Panc1 (cell line): ENCODE measurements at regions not wholly inside any gene's neighbourhood (a gene's known extent, or its start where the extent isn't known, plus 50 kb on each side); places are given as distances from the start of the nearest gene placed in this dataset.

Experiments
- POLR2AphosphoS5 ChIP-seq: IDR thresholded peaks from 2 replicates; pipeline ENCODE4 v1.6.1; 2012; ENCODE audit warnings: mild to moderate bottlenecking, low read depth, low read length, moderate library complexity
- SIN3A ChIP-seq: IDR thresholded peaks from 2 replicates; pipeline ENCODE4 v1.6.1; 2012; ENCODE audit warnings: low read depth, mild to moderate bottlenecking, low read length, moderate library complexity, borderline replicate concordance; ENCODE audit not compliant: insufficient read depth
- TF ChIP-seq, protein P1 (sequence below): fragments of 450-650 bp; IDR thresholded peaks from 2 replicates; pipeline ENCODE4 v1.5.1; 2017; ENCODE audit warnings: mild to moderate bottlenecking
- TF ChIP-seq, protein P2 (sequence below), 2 experiments: IDR thresholded peaks; 2 replicates each; pipeline ENCODE4 v1.6.1; 2011 to 2012; ENCODE audit warnings: low read depth in 2 of 2, control low read depth in 1 of 2, low read length in 1 of 2, mild to moderate bottlenecking in 1 of 2, moderate library complexity in 1 of 2; ENCODE audit not compliant: insufficient read depth in 1 of 2

DNA sequence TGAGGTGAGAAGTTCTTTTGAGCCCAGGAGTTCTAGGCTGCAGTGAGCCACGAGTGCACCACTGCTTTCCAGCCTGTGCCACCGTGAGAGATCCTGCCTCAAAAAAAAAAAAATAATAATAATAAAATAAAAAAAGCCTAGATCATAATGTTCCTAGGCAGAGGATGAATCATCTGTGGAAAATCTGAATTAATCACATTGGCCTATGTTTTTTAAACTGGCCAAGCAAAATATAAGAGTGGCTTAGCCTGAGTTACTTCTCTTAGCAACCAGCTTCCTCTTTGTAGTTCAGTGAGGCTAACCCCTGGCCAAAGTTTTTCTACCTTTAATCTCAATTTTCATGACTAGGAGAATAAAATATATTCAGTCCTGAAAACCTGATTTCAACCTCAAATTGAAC, 614.6 kb downstream of the PPP4R3C start:
- TF ChIP-seq, protein P1, sequence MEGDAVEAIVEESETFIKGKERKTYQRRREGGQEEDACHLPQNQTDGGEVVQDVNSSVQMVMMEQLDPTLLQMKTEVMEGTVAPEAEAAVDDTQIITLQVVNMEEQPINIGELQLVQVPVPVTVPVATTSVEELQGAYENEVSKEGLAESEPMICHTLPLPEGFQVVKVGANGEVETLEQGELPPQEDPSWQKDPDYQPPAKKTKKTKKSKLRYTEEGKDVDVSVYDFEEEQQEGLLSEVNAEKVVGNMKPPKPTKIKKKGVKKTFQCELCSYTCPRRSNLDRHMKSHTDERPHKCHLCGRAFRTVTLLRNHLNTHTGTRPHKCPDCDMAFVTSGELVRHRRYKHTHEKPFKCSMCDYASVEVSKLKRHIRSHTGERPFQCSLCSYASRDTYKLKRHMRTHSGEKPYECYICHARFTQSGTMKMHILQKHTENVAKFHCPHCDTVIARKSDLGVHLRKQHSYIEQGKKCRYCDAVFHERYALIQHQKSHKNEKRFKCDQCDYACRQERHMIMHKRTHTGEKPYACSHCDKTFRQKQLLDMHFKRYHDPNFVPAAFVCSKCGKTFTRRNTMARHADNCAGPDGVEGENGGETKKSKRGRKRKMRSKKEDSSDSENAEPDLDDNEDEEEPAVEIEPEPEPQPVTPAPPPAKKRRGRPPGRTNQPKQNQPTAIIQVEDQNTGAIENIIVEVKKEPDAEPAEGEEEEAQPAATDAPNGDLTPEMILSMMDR: no peak
- TF ChIP-seq POLR2AphosphoS5 (no peak), SIN3A (no peak)
- TF ChIP-seq, protein P2, sequence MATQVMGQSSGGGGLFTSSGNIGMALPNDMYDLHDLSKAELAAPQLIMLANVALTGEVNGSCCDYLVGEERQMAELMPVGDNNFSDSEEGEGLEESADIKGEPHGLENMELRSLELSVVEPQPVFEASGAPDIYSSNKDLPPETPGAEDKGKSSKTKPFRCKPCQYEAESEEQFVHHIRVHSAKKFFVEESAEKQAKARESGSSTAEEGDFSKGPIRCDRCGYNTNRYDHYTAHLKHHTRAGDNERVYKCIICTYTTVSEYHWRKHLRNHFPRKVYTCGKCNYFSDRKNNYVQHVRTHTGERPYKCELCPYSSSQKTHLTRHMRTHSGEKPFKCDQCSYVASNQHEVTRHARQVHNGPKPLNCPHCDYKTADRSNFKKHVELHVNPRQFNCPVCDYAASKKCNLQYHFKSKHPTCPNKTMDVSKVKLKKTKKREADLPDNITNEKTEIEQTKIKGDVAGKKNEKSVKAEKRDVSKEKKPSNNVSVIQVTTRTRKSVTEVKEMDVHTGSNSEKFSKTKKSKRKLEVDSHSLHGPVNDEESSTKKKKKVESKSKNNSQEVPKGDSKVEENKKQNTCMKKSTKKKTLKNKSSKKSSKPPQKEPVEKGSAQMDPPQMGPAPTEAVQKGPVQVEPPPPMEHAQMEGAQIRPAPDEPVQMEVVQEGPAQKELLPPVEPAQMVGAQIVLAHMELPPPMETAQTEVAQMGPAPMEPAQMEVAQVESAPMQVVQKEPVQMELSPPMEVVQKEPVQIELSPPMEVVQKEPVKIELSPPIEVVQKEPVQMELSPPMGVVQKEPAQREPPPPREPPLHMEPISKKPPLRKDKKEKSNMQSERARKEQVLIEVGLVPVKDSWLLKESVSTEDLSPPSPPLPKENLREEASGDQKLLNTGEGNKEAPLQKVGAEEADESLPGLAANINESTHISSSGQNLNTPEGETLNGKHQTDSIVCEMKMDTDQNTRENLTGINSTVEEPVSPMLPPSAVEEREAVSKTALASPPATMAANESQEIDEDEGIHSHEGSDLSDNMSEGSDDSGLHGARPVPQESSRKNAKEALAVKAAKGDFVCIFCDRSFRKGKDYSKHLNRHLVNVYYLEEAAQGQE (IDR thresholded peaks at IDR 0.05; ENCODE audit: insufficient read depth in 1 of 2, low read depth in 2 of 2, low read length in 1 of 2): no peak
